GM19238 (cell line): ENCODE measurements at regions not wholly inside any gene's neighbourhood (a gene's known extent, or its start where the extent isn't known, plus 50 kb on each side); places are given as distances from the start of the nearest gene placed in this dataset.

Source experiments
- DNase-seq: peaks from one replicate; pipeline ENCODE4 v3.0.0; 2011; ENCODE audit warnings: low spot score; ENCODE audit not compliant: insufficient read length

DNA sequence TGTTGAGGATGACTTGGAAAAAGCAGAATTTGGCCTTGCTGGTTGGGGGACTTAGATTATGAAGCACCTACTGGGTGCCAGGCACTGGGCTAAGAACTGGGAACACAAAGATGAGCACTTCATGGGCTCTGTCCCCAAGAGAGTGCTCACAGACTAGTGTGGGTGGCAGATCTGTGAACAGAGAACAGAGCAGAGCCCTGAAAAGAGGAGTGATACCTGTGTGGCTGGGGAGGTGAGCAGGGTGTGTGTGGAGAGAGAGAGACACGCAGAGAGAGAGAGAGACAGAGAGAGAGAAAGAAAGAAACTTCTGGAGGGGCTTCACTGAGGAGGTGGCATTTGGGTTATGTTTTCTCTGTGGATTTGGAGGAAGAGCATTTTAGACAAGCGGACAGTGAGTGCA lies 61.1 kb upstream of the PPP2R5A start:
- DNase-seq = no peak

- no peak for DNase-seq
Measured at GRCh38 chr1:212225416-212225815, 59.8 kb upstream of the PPP2R5A start.

DNA sequence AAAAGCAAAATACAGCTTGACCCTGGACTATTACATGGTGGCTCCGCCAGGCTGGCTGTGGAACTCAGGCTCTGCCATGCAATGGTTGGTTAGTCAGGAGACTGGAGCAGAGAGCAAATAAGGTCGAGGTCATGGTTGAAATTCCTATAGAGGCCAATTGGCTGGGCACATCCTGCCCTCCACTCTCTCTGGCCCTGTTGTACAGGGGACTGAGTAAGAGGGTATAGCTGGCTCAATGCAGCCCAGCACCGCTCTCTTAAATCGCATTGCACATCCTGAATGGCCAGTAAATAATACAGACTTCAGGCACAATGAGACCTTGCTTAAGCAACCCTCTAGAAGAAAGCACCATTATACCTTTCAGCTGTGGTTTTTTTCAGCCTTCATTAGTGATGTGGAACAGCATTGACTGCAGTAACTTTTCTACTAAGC lies 59.3 kb upstream of the PPP2R5A start:
- no peak for DNase-seq

DNA sequence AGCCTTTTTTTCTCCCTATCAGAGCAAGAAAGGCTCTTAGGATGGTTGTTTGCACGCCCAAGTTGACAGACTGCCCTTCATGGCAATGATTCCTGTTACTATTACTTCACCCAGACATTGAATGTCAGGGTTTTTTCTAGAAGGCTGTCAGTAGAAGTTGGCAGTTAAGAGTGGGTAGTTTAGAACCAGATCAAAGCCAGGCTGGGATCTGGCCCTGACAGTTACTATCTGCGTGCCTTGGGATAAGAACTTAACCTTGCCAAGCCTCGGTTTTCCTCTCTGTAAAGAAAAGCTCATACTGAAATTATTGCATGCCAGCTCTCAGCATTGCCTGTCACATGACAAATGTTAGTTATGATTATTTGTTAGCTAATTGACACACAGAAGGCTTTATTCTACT lies 58.7 kb upstream of the PPP2R5A start:
- no peak for DNase-seq

DNA sequence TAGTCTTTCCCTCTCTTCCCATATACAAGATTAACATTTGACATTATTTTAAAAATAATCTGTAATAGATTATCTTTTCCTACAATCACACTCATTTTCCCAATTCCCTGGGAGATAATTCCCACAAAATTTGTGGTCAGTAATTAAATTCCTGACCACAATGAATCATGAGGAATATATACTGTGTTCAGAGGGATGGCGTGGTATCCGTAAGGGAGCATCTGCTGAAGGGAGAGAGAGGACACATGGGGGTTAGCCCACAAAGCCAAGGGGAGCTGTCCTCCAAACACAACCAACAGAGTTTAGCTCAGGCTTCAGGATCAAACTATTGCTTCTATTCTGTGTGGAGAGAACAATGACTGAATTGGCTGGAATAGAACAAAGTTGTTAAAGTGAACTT lies 57.1 kb upstream of the PPP2R5A start:
- DNase-seq = no peak

- DNase-seq = no peak
Measured at GRCh38 chr1:212228591-212229119, 56.6 kb upstream of the PPP2R5A start.

DNA sequence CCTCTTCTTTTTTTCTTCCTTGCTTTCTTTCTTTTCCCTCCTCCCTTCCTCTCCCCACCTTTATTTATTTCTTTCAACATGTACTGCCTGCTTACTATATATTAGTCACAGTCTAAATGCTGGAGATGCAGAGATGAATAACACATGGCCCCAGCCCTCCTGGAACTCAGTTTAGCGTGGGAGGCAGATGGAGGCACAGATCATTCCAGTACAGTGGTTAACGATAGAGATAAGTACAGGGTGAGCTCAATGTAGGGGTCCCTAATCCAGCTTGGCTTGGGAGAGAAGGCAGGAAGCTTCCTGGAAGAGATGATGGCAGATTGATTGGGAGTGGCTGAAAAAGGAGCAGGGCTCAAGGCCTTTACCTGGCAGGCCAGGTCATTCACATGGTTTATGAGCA lies 55.6 kb upstream of the PPP2R5A start:
- DNase-seq = no peak

- no peak for DNase-seq
Measured at GRCh38 chr1:212230329-212230728, 54.9 kb upstream of the PPP2R5A start.

DNA sequence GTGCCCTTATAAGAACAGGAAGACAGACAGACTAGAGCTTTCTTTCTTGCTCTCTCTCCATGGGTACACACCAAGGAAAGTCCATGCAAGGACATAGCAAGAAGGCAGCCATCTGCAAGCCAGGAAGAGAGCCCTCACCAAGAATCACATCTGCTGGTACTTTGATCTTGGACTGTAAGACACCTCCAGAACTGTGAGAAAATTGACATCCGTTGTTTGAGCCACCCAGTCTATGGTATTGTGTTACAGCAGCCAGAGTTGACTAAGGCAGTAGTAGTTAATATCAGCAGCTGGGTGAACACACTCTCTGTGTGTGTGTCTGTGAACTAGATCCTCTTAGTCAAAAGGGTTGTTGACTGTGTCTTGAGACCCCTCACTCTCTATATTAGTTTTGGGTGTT lies 53.8 kb upstream of the PPP2R5A start:
- no peak for DNase-seq

- DNase-seq = no peak
Measured at GRCh38 chr1:212232090-212232489, 53.1 kb upstream of the PPP2R5A start.

DNA sequence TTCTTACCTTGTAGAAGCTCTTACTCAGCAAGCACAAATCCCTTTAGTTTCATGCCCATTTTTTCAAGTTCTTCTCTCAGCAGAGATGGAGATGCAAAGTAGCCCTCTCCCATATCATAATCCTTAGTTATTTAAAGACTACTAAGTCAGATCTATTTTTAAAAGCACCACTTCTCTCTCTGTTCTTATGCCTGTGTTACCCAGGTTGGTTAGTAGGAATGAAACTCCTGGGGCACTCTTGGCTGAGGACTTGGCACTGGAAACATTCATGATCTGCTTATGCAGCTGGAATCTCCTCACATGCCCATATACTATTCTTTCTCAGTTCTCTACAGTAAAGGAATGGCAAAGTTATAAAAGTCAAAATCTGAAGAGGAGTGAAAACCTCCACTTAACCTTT lies 51.9 kb upstream of the PPP2R5A start:
- DNase-seq = no peak

DNA sequence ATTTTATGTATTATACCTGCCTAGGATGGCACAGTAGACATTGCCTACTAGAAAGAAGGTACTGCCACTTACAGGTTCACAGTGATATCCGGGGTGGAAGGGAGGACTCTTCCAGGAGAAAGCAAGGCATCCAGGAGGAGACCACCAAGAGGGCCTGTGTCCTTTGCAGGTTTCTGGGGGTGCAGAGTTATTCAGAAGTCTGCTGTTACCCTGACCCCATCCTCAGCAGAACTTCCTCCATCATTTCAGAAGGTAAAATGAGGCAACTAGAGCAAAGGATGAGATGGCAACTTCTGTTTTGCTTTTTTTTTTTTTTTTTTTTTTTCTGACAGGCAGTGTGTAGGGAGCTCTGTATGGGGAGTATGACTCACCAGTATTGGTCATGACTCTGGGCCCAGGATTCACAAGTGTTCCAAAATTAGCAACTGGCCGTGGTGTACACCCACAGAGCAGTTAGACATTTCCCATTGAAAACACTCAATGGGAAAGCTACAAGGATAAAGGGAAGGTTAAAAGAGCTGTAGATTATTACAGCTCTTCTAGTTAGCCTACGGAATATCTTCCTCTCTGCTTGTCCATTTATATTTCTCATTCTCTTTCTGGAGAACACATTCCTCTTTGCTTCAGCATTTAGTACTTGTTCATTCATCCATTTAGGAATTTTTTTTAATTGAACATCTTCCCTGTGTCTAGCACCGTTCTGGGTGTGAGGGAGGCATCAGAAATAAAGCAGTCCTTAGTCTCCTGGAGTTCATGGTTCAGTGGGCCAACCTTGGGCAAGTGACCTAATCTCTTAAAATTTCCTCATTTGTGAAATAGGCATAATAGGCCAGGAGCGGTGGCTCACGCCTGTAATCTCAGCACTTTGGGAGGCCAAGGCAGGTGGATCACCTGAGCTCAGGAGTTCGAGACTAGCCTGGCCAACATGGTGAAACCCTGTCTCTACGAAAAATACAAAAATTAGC lies 50.5 kb upstream of the PPP2R5A start:
- DNase-seq = no peak
